Smooth muscle cell (in vitro differentiated cells): ENCODE measurements at regions not wholly inside any gene's neighbourhood (a gene's known extent, or its start where the extent isn't known, plus 50 kb on each side); places are given as distances from the start of the nearest gene placed in this dataset.

ENCODE experiments used
- DNase-seq: peaks from one replicate; lab custom pipeline; 2025; ENCODE audit not compliant: unreplicated experiment; lab: John Stamatoyannopoulos, UW
- H2AFZ ChIP-seq: fragments of 200-600 bp; sonication (generic); 2 replicates; pipeline ENCODE4 v1.6.0; 2016; ENCODE audit warnings: antibody characterized with exemption, low read depth, mild to moderate bottlenecking
- H3F3A ChIP-seq: fragments of 200-600 bp; sonication (generic); 2 replicates; pipeline ENCODE4 v1.6.0; 2017; ENCODE audit warnings: antibody characterized with exemption, low read depth
- H3K27ac ChIP-seq: fragments of 200-600 bp; sonication (generic); 2 replicates; pipeline ENCODE4 v1.5.1; 2016; ENCODE audit warnings: low read depth, mild to moderate bottlenecking
- H3K27me3 ChIP-seq: fragments of 200-600 bp; sonication (generic); 2 replicates; pipeline ENCODE4 v1.6.1; 2016; ENCODE audit warnings: low read depth, mild to moderate bottlenecking
- H3K36me3 ChIP-seq: fragments of 200-600 bp; sonication (generic); 2 replicates; pipeline ENCODE4 v1.5.1; 2016; ENCODE audit warnings: low read depth
- H3K4me1 ChIP-seq: fragments of 200-600 bp; sonication (generic); 2 replicates; pipeline ENCODE4 v1.5.1; 2016; ENCODE audit warnings: low read depth
- H3K4me2 ChIP-seq: fragments of 200-600 bp; sonication (generic); 2 replicates; pipeline ENCODE4 v1.6.0; 2016; ENCODE audit warnings: mild to moderate bottlenecking
- H3K4me3 ChIP-seq: fragments of 200-600 bp; sonication (generic); 2 replicates; pipeline ENCODE4 v1.5.1; 2016; ENCODE audit warnings: mild to moderate bottlenecking
- H3K79me2 ChIP-seq: fragments of 200-600 bp; sonication (generic); 2 replicates; pipeline ENCODE4 v1.6.0; 2016; ENCODE audit warnings: low read depth, mild to moderate bottlenecking
- H3K9ac ChIP-seq: fragments of 200-600 bp; sonication (generic); 2 replicates; pipeline ENCODE4 v1.6.0; 2016; ENCODE audit warnings: low read depth
- H3K9me3 ChIP-seq: fragments of 200-600 bp; sonication (generic); replicated peaks from 2 replicates; pipeline ENCODE4 v1.5.1; 2016; ENCODE audit warnings: low read depth
- H4K20me1 ChIP-seq: fragments of 200-600 bp; sonication (generic); 2 replicates; pipeline ENCODE4 v1.6.0; 2016; ENCODE audit warnings: low read depth
- CTCF ChIP-seq: fragments of 200-600 bp; sonication (generic); IDR thresholded peaks from 2 replicates; pipeline ENCODE4 v1.5.1; 2017; ENCODE audit warnings: borderline replicate concordance, mild to moderate bottlenecking, antibody characterized with exemption; ENCODE audit not compliant: insufficient read depth, poor library complexity, severe bottlenecking
- WGBS: methylation state at CpG from one replicate; pipeline ENCODE4 v1.1.7; 2016; ENCODE audit warnings: low lambda C conversion rate; 5-methylcytosine and 5-hydroxymethylcytosine counted together

- H3K36me3 ChIP-seq: no peaks in the 10 kb centered on the region
- H3K27me3 ChIP-seq: no peaks in the 10 kb centered on the region
- H3K9ac ChIP-seq: no peak overlapping the region
- TF ChIP-seq CTCF: no peak
- peak overlapping the region; percentile 39 for H3K27ac ChIP-seq
- H2AFZ ChIP-seq: no peak overlapping the region
- no peaks in the 10 kb centered on the region for H3K9me3 ChIP-seq
- peaks cover 10% of the 10 kb centered on the region for H3F3A ChIP-seq
- no peaks in the 10 kb centered on the region for H3K79me2 ChIP-seq
- H4K20me1 ChIP-seq: no peaks in the 10 kb centered on the region
- peaks cover 7% of the 10 kb centered on the region for H3K4me1 ChIP-seq
- no peak for DNase-seq
- H3K4me2 ChIP-seq: peak overlapping the region; percentile 7
- WGBS: 42% methylated on average over 2 of the region's 2 CpGs
- no peak overlapping the region for H3K4me3 ChIP-seq
Observed at GRCh38 chr1:172929006-172929405, 121.7 kb downstream of the TNFSF18 start.

GRCh38 chr1:172930142-172930541 is 120.6 kb downstream of the TNFSF18 start:
- Histone ChIP-seq H3K27ac (no peak overlapping the region), H4K20me1 (no peaks in the 10 kb centered on the region), H3K79me2 (no peaks in the 10 kb centered on the region), H3K9ac (no peak overlapping the region), H3K36me3 (no peaks in the 10 kb centered on the region), H3K4me1 (peaks cover 7% of the 10 kb centered on the region), H2AFZ (no peak overlapping the region), H3K9me3 (no peaks in the 10 kb centered on the region), H3K4me3 (no peak overlapping the region), H3K4me2 (no peak overlapping the region), H3K27me3 (no peaks in the 10 kb centered on the region), H3F3A (peaks cover 19% of the 10 kb centered on the region)
- WGBS: 71% methylated on average over 2 of the region's 2 CpGs
- no peak for TF ChIP-seq CTCF
- DNase-seq: no peak

- no peak overlapping the region for H3K4me2 ChIP-seq
- no peaks in the 10 kb centered on the region for H3K9me3 ChIP-seq
- no peak overlapping the region for H3K27ac ChIP-seq
- H4K20me1 ChIP-seq: no peaks in the 10 kb centered on the region
- TF ChIP-seq CTCF: no peak
- no peak overlapping the region for H2AFZ ChIP-seq
- H3K27me3 ChIP-seq: no peaks in the 10 kb centered on the region
- H3K9ac ChIP-seq: no peak overlapping the region
- DNase-seq: no peak
- no peaks in the 10 kb centered on the region for H3K79me2 ChIP-seq
- H3K4me3 ChIP-seq: no peak overlapping the region
- H3K4me1 ChIP-seq: peaks cover 7% of the 10 kb centered on the region
- WGBS: 100% methylated on average over 1 of the region's 1 CpG
- no peaks in the 10 kb centered on the region for H3K36me3 ChIP-seq
- peaks cover 28% of the 10 kb centered on the region for H3F3A ChIP-seq
Observed at GRCh38 chr1:172931340-172931739, 119.4 kb downstream of the TNFSF18 start.

GRCh38 chr1:172931761-172932160 is 119.0 kb downstream of the TNFSF18 start:
- H3K4me3 ChIP-seq: no peak overlapping the region
- H3K27me3 ChIP-seq: no peaks in the 10 kb centered on the region
- H4K20me1 ChIP-seq: no peaks in the 10 kb centered on the region
- no peaks in the 10 kb centered on the region for H3K36me3 ChIP-seq
- no peak overlapping the region for H3K27ac ChIP-seq
- TF ChIP-seq CTCF: no peak
- no peak overlapping the region for H2AFZ ChIP-seq
- H3K79me2 ChIP-seq: no peaks in the 10 kb centered on the region
- DNase-seq: no peak
- H3K4me2 ChIP-seq: no peak overlapping the region
- H3F3A ChIP-seq: peaks cover 28% of the 10 kb centered on the region
- H3K9me3 ChIP-seq: no peaks in the 10 kb centered on the region
- peaks cover 7% of the 10 kb centered on the region for H3K4me1 ChIP-seq
- H3K9ac ChIP-seq: no peak overlapping the region
- WGBS: 94% methylated on average over 4 of the region's 4 CpGs
